ENCODE measurements at regions not wholly inside any gene's neighbourhood (a gene's known extent, or its start where the extent isn't known, plus 50 kb on each side); places are given as distances from the start of the nearest gene placed in this dataset.

DNA sequence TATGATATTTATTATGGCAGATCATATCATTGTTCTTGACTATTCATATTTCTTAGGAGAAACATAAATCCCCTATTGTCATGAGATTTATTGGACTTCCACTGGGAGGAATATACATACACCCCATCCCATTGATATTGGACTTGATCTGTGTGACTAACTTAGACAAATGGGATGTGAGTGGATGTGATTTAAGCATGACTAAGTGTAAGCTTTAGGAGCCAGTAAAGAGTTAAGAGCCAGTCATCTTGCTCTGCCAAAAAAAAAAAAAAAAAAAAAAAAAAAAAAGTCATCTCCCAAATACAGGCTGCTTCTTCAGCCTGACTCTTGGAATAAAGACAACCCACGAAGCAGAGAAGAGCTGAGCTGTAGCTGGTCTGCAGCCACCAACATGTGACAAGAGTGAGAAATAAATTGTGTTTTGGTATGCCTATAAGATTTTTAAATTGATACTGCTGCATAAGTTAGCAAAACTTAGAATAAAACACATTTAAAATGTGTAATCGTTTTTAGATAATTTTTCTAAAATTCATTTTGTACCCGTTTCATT lies 595.0 kb upstream of the LRRC4C start:
- TF ChIP-seq, protein P1, sequence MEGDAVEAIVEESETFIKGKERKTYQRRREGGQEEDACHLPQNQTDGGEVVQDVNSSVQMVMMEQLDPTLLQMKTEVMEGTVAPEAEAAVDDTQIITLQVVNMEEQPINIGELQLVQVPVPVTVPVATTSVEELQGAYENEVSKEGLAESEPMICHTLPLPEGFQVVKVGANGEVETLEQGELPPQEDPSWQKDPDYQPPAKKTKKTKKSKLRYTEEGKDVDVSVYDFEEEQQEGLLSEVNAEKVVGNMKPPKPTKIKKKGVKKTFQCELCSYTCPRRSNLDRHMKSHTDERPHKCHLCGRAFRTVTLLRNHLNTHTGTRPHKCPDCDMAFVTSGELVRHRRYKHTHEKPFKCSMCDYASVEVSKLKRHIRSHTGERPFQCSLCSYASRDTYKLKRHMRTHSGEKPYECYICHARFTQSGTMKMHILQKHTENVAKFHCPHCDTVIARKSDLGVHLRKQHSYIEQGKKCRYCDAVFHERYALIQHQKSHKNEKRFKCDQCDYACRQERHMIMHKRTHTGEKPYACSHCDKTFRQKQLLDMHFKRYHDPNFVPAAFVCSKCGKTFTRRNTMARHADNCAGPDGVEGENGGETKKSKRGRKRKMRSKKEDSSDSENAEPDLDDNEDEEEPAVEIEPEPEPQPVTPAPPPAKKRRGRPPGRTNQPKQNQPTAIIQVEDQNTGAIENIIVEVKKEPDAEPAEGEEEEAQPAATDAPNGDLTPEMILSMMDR (IDR thresholded peaks at IDR 0.05): no peak
- no peak for TF ChIP-seq POLR2A (IDR thresholded peaks at IDR 0.05)

All from uterus (tissue), 2 donors.